Breast epithelium (tissue), 4 donors: ENCODE measurements at regions not wholly inside any gene's neighbourhood (a gene's known extent, or its start where the extent isn't known, plus 50 kb on each side); places are given as distances from the start of the nearest gene placed in this dataset.

Source experiments
- DNase-seq, 2 donors: peaks; one replicate each; pipeline ENCODE4 v3.0.0-alpha.2; 2019; ENCODE audit warnings: low spot score in 2 of 2
- H3K27ac ChIP-seq, 2 donors: fragments of 200-600 bp; sonication (generic) in 1 of 2; one replicate each; pipeline ENCODE4 v1.5.1; 2016 to 2019; ENCODE audit warnings: mild to moderate bottlenecking in 1 of 2
- H3K27me3 ChIP-seq, 2 donors: fragments of 200-600 bp; sonication (generic) in 1 of 2; one replicate each; pipeline versions ENCODE4 v1.5.1 to v1.6.0; 2017 to 2019; ENCODE audit warnings: control low read depth in 1 of 2, mild to moderate bottlenecking in 1 of 2
- H3K36me3 ChIP-seq: fragments of 200-600 bp; one replicate; pipeline ENCODE4 v1.5.1; 2019
- H3K4me1 ChIP-seq, 2 donors: fragments of 200-600 bp; sonication (generic); one replicate each; pipeline ENCODE4 v1.5.1; 2016 to 2019; ENCODE audit warnings: control low read depth in 1 of 2
- H3K4me3 ChIP-seq, 3 donors: fragments of 200-600 bp; sonication (generic); 1 replicate in 2 of 3; 2 replicates in 1 of 3; pipeline ENCODE4 v1.5.1; 2016 to 2019; ENCODE audit warnings: mild to moderate bottlenecking in 3 of 3, moderate library complexity in 2 of 3
- H3K9me3 ChIP-seq, 2 donors: fragments of 200-600 bp; sonication (generic) in 1 of 2; one replicate each; pipeline ENCODE4 v1.5.1; 2016 to 2019; ENCODE audit warnings: control low read depth in 1 of 2
- CTCF ChIP-seq, 3 donors: fragments of 450-650 bp; IDR thresholded peaks; one replicate each; pipeline ENCODE4 v1.5.1; 2016 to 2017; ENCODE audit warnings: antibody characterized with exemption in 3 of 3, mild to moderate bottlenecking in 3 of 3, moderate library complexity in 3 of 3
- POLR2A ChIP-seq: fragments of 450-650 bp; IDR thresholded peaks from one replicate; pipeline ENCODE4 v1.6.1; 2016; ENCODE audit warnings: antibody characterized with exemption, mild to moderate bottlenecking, moderate library complexity
- POLR2AphosphoS5 ChIP-seq, 3 donors: sonication (generic); formaldehyde crosslinking; IDR thresholded peaks; one replicate each; pipeline ENCODE4 v1.6.1; 2017; ENCODE audit warnings: antibody characterized with exemption in 3 of 3
- intact Hi-C: fragments of 100-400 bp; cut with DNase I; formaldehyde crosslinking; loops from one replicate; pipeline ENCODE4 v1.15.1; 2023; ENCODE audit warnings: low total_unique reads

DNA sequence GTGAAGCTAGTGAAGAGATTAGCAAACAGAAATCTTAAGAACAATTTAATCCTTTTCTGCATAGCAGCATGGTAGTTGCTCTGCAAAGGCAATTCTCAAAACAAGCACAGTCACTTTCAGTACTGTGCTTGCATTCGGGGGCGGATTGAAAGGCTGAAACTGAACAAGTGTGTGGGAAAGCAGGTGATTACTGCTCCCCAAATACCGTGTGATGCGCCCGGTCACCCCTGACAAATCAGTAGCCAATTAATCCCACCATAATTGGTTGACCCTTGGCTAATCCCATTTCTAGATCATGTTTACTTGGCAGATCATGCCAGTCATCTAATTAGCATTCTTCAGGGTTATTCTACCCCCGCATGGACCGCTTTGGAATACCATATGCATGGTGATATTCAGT lies 76.5 kb upstream of the ADRB1 start:
- Histone ChIP-seq H3K36me3 (no peaks in the 10 kb centered on the region), H3K4me3 (no peak overlapping the region), H3K4me1 (no peaks in the 10 kb centered on the region), H3K27me3 (no peaks in the 10 kb centered on the region), H3K9me3 (no peaks in the 10 kb centered on the region), H3K27ac (no peak overlapping the region)
- no peak for TF ChIP-seq POLR2A
- TF ChIP-seq POLR2AphosphoS5 (IDR thresholded peaks at IDR 0.05): no peak
- TF ChIP-seq CTCF (IDR thresholded peaks at IDR 0.05): no peak
- intact Hi-C loops: no loop called here
- DNase-seq: no peak

DNA sequence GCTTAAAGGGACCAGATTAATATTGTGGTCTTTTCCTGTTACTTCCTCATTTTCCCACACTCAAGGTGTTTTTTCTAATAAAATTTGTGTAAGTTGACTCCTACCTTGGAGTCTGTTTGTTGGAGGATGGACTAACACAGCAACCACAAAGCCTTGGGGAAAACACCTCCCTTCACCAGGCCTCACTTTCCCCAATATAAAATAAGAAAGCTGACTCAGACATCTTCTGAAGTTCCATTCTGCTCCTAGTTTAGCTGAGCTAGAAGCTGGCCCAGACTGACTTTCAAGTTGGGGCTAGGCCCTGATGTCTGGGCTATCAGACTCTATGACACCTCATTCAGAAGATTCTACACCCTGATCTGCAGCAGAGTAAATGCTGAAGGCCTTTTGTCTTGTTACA lies 73.0 kb upstream of the ADRB1 start:
- no peak for DNase-seq
- Histone ChIP-seq H3K4me3 (no peak overlapping the region), H3K4me1 (no peaks in the 10 kb centered on the region), H3K36me3 (no peaks in the 10 kb centered on the region), H3K27ac (no peak overlapping the region), H3K9me3 (no peaks in the 10 kb centered on the region), H3K27me3 (no peaks in the 10 kb centered on the region)
- TF ChIP-seq CTCF (IDR thresholded peaks at IDR 0.05) (no peak), POLR2AphosphoS5 (IDR thresholded peaks at IDR 0.05) (no peak), POLR2A (no peak)
- intact Hi-C loops: no loop called here

DNA sequence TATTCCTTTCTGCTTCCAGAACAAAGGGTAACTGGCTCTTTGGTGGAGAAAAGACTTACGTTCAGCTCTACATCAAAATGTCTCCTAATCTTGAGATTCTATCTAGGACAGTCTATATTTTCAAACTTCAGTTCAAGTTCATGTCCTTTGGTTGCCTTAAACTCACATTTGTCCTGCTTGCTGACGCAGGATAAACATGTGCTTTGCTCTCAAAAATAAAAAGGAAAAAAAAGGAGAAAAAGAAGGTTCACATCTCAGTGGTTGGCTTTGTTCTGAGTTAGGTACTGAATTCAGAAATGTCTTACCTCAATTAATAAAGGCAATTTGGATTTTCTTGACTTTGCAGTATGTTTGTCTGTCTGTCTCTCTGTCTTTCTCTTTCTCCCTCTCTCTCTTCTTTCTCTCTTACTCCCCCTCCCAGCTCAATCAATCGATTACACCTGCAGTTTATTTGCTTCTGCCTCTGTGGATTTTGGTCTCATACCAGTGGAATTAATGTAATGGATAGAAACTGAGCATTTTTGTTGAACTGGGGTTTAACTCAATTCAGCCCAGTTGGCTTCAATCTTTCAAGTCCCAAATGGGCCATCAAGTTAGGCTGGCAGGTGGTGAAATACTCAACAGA lies 72.2 kb upstream of the ADRB1 start:
- Histone ChIP-seq H3K27me3 (no peaks in the 10 kb centered on the region), H3K36me3 (no peaks in the 10 kb centered on the region), H3K4me3 (no peak overlapping the region), H3K4me1 (no peaks in the 10 kb centered on the region), H3K27ac (no peak overlapping the region), H3K9me3 (no peaks in the 10 kb centered on the region)
- intact Hi-C loops: no loop called here
- no peak for DNase-seq
- TF ChIP-seq POLR2AphosphoS5 (IDR thresholded peaks at IDR 0.05) (no peak), CTCF (IDR thresholded peaks at IDR 0.05) (no peak), POLR2A (no peak)

GRCh38 chr10:113977174-113977573 lies 66.5 kb upstream of the ADRB1 start:
- no peak for TF ChIP-seq POLR2AphosphoS5 (IDR thresholded peaks at IDR 0.05)
- TF ChIP-seq CTCF (IDR thresholded peaks at IDR 0.05): no peak
- TF ChIP-seq POLR2A: no peak
- H3K27ac ChIP-seq: no peak overlapping the region
- H3K4me3 ChIP-seq: no peak overlapping the region
- no peaks in the 10 kb centered on the region for H3K9me3 ChIP-seq
- H3K27me3 ChIP-seq: no peaks in the 10 kb centered on the region
- intact Hi-C loops: no loop called here
- peaks cover 0 to under 1% of the 10 kb centered on the region in 2 donors for H3K4me1 ChIP-seq
- DNase-seq: no peak
- H3K36me3 ChIP-seq: no peaks in the 10 kb centered on the region

DNA sequence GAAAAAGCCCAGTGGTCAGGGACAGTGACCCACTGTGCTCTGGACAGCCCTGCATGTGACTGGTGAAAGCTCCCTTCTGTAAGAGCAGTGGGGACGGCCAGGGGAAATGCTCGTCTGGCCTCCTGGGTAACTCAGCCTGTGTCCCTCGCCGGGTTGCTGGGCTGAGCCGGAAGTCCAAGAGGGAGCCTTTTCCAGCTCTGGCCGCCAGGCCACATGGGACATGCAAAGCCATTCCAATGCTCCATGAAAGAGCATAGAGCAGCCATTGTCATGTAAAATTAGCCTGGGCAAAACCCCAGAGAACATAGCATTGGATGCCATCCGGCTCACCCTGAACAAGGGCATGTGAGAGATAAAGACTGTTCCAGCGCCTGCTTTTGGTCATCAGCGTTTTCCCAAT lies 64.9 kb upstream of the ADRB1 start:
- no peak for TF ChIP-seq POLR2A
- no peak for TF ChIP-seq CTCF (IDR thresholded peaks at IDR 0.05)
- no peak for TF ChIP-seq POLR2AphosphoS5 (IDR thresholded peaks at IDR 0.05)
- intact Hi-C loops: no loop called here
- Histone ChIP-seq H3K4me3 (no peak overlapping the region), H3K36me3 (no peaks in the 10 kb centered on the region), H3K4me1 (peaks cover 0 to 5% of the 10 kb centered on the region in 2 donors), H3K9me3 (no peaks in the 10 kb centered on the region), H3K27ac (no peak overlapping the region), H3K27me3 (no peaks in the 10 kb centered on the region)
- DNase-seq: no peak
